Astrocyte (in vitro differentiated cells and primary cell): ENCODE measurements at regions not wholly inside any gene's neighbourhood (a gene's known extent, or its start where the extent isn't known, plus 50 kb on each side); places are given as distances from the start of the nearest gene placed in this dataset.

Experiments
- DNase-seq: peaks from one replicate; pipeline ENCODE4 v3.0.0-alpha.2; 2010; ENCODE audit warnings: low read depth
- FAIRE-seq: peaks from 2 replicates; lab custom pipeline; 2011; peaks lifted over from hg19 to GRCh38; lab: Jason Lieb, UNC
- H2AFZ ChIP-seq: 2 replicates; pipeline ENCODE4 v1.6.0; 2012; ENCODE audit warnings: low read depth, low read length, inconsistent platforms
- H3K27ac ChIP-seq: 2 replicates; pipeline ENCODE4 v1.5.1; 2011; ENCODE audit warnings: low read depth, low read length, inconsistent platforms
- H3K27me3 ChIP-seq: 2 replicates; pipeline ENCODE4 v1.6.0; 2011; ENCODE audit warnings: low read length, inconsistent platforms; ENCODE audit not compliant: insufficient read depth
- H3K36me3 ChIP-seq: 2 replicates; pipeline ENCODE4 v1.5.1; 2011; ENCODE audit warnings: low read length, inconsistent platforms; ENCODE audit not compliant: insufficient read depth
- H3K4me1 ChIP-seq: 2 replicates; pipeline ENCODE4 v1.5.1; 2011; ENCODE audit warnings: low read length, inconsistent platforms; ENCODE audit not compliant: insufficient read depth
- H3K4me2 ChIP-seq: 2 replicates; pipeline ENCODE4 v1.6.0; 2012; ENCODE audit warnings: low read length, inconsistent platforms
- H3K4me3 ChIP-seq: 2 replicates; pipeline ENCODE4 v1.5.1; 2011; ENCODE audit warnings: low read depth, mild to moderate bottlenecking, low read length, inconsistent platforms; ENCODE audit not compliant: insufficient read depth
- H3K79me2 ChIP-seq: 2 replicates; pipeline ENCODE4 v1.6.0; 2012; ENCODE audit warnings: mild to moderate bottlenecking, low read length, inconsistent platforms; ENCODE audit not compliant: insufficient read depth
- H3K9ac ChIP-seq: 2 replicates; pipeline ENCODE4 v1.6.0; 2012; ENCODE audit warnings: mild to moderate bottlenecking, low read length, inconsistent platforms
- H3K9me3 ChIP-seq: 2 replicates; pipeline ENCODE4 v1.5.1; 2012; ENCODE audit warnings: low read depth, mild to moderate bottlenecking, low read length, inconsistent platforms; ENCODE audit not compliant: insufficient read depth
- H4K20me1 ChIP-seq: 2 replicates; pipeline ENCODE4 v1.6.0; 2012; ENCODE audit warnings: low read length, inconsistent platforms; ENCODE audit not compliant: insufficient read depth
- H3K27ac Mint-ChIP-seq: one replicate; pipeline ENCODE4 v1.8.0; 2021; ENCODE audit warnings: mild to moderate bottlenecking, mixed read lengths; ENCODE audit not compliant: unreplicated experiment
- H3K27me3 Mint-ChIP-seq: one replicate; pipeline ENCODE4 v1.8.0; 2021; ENCODE audit warnings: low read depth, mixed read lengths; ENCODE audit not compliant: unreplicated experiment
- H3K36me3 Mint-ChIP-seq: one replicate; pipeline ENCODE4 v1.8.0; 2021; ENCODE audit warnings: low read depth, mixed read lengths; ENCODE audit not compliant: unreplicated experiment
- H3K4me1 Mint-ChIP-seq: one replicate; pipeline ENCODE4 v1.8.0; 2021; ENCODE audit warnings: low read depth, mixed read lengths; ENCODE audit not compliant: unreplicated experiment
- H3K4me3 Mint-ChIP-seq: one replicate; pipeline ENCODE4 v1.8.0; 2021; ENCODE audit warnings: mild to moderate bottlenecking, moderate library complexity, mixed read lengths; ENCODE audit not compliant: unreplicated experiment
- H3K9me3 Mint-ChIP-seq: one replicate; pipeline ENCODE4 v1.8.0; 2021; ENCODE audit warnings: mild to moderate bottlenecking, mixed read lengths; ENCODE audit not compliant: unreplicated experiment
- CTCF ChIP-seq: IDR thresholded peaks from 2 replicates; pipeline ENCODE4 v1.5.1; 2011; ENCODE audit warnings: low read depth, mild to moderate bottlenecking, inconsistent platforms, low read length, moderate library complexity; ENCODE audit not compliant: insufficient read depth
- EZH2 ChIP-seq: IDR thresholded peaks from 2 replicates; pipeline ENCODE4 v1.6.1; 2012; ENCODE audit warnings: mild to moderate bottlenecking, low read length, inconsistent platforms; ENCODE audit not compliant: insufficient read depth

GRCh38 chr3:139261754-139262586, 81.8 kb upstream of the MRPS22 start:
- no peak overlapping the region for H3K4me3 ChIP-seq
- no peak for FAIRE-seq
- H3K4me1 ChIP-seq = no peaks in the 10 kb centered on the region
- TF ChIP-seq EZH2 = no peak
- no peak for TF ChIP-seq CTCF
- H3K27ac ChIP-seq = no peak overlapping the region
- no peak overlapping the region for H3K4me3 Mint-ChIP-seq
- no peaks in the 10 kb centered on the region for H3K27me3 ChIP-seq
- H3K4me2 ChIP-seq = no peak overlapping the region
- no peaks in the 10 kb centered on the region for H3K79me2 ChIP-seq
- no peaks in the 10 kb centered on the region for H3K4me1 Mint-ChIP-seq
- no peaks in the 10 kb centered on the region for H4K20me1 ChIP-seq
- no peak overlapping the region for H3K27ac Mint-ChIP-seq
- no peak for DNase-seq
- no peak overlapping the region for H3K9ac ChIP-seq
- H3K36me3 ChIP-seq = no peaks in the 10 kb centered on the region
- H3K36me3 Mint-ChIP-seq = no peaks in the 10 kb centered on the region
- no peak overlapping the region for H2AFZ ChIP-seq
- H3K9me3 ChIP-seq = no peaks in the 10 kb centered on the region
- peaks cover 6% of the 10 kb centered on the region for H3K9me3 Mint-ChIP-seq
- peaks cover 54% of the 10 kb centered on the region for H3K27me3 Mint-ChIP-seq

- no peaks in the 10 kb centered on the region for H4K20me1 ChIP-seq
- DNase-seq (no peak), FAIRE-seq (no peak)
- peaks cover 2% of the 10 kb centered on the region for H3K27me3 ChIP-seq
- TF ChIP-seq CTCF (no peak), EZH2 (no peak)
- Mint-ChIP-seq H3K36me3 (no peaks in the 10 kb centered on the region), H3K9me3 (peaks cover 6% of the 10 kb centered on the region), H3K27ac (no peak overlapping the region), H3K4me1 (no peaks in the 10 kb centered on the region), H3K27me3 (peaks cover 47% of the 10 kb centered on the region), H3K4me3 (no peak overlapping the region)
- H3K9me3 ChIP-seq = no peaks in the 10 kb centered on the region
- H3K9ac ChIP-seq = no peak overlapping the region
- H2AFZ ChIP-seq = no peak overlapping the region
- no peak overlapping the region for H3K27ac ChIP-seq
- H3K4me1 ChIP-seq = no peaks in the 10 kb centered on the region
- H3K79me2 ChIP-seq = no peaks in the 10 kb centered on the region
- H3K36me3 ChIP-seq = no peaks in the 10 kb centered on the region
- no peak overlapping the region for H3K4me2 ChIP-seq
- no peak overlapping the region for H3K4me3 ChIP-seq
Observed at GRCh38 chr3:139263798-139264197, 80.0 kb upstream of the MRPS22 start.

- Mint-ChIP-seq H3K36me3 (no peaks in the 10 kb centered on the region), H3K27ac (no peak overlapping the region), H3K4me1 (no peaks in the 10 kb centered on the region), H3K9me3 (peaks cover 6% of the 10 kb centered on the region), H3K27me3 (peaks cover 43% of the 10 kb centered on the region), H3K4me3 (no peak overlapping the region)
- Histone ChIP-seq H3K4me3 (no peak overlapping the region), H3K4me1 (no peaks in the 10 kb centered on the region), H3K4me2 (no peak overlapping the region), H3K9me3 (no peaks in the 10 kb centered on the region), H3K79me2 (no peaks in the 10 kb centered on the region), H4K20me1 (no peaks in the 10 kb centered on the region), H3K9ac (no peak overlapping the region), H3K27me3 (peaks cover 2% of the 10 kb centered on the region), H2AFZ (no peak overlapping the region), H3K36me3 (no peaks in the 10 kb centered on the region), H3K27ac (no peak overlapping the region)
- no peak for TF ChIP-seq EZH2
- FAIRE-seq = no peak
- DNase-seq = no peak
Observed at GRCh38 chr3:139264375-139264774, 79.4 kb upstream of the MRPS22 start.
